Hematopoietic multipotent progenitor cell treated with erythropoietin and hydrocortisone succinate and interleukin-3 and kit ligand, for 8 days (in vitro differentiated cells): ENCODE measurements at regions not wholly inside any gene's neighbourhood (a gene's known extent, or its start where the extent isn't known, plus 50 kb on each side); places are given as distances from the start of the nearest gene placed in this dataset.

Source experiments
- DNase-seq: peaks from one replicate; pipeline ENCODE4 v3.0.0-alpha.2; 2015

- DNase-seq = no peak
Observed at GRCh38 chr4:12791536-12791935, 692.6 kb downstream of the RAB28 start.

GRCh38 chr4:12787261-12787660 lies 696.9 kb downstream of the RAB28 start:
- no peak for DNase-seq

GRCh38 chr4:12778706-12779105 lies 705.4 kb downstream of the RAB28 start:
- no peak for DNase-seq

GRCh38 chr4:12778191-12778590 lies 705.9 kb downstream of the RAB28 start:
- DNase-seq = no peak

- DNase-seq = no peak
Observed at GRCh38 chr4:12770351-12770750, 713.8 kb downstream of the RAB28 start.

- DNase-seq = no peak
Observed at GRCh38 chr4:12761694-12762093, 722.4 kb downstream of the RAB28 start.

- DNase-seq = no peak
Observed at GRCh38 chr4:12747154-12747553, 737.0 kb downstream of the RAB28 start.

GRCh38 chr4:12746221-12746620 lies 737.9 kb downstream of the RAB28 start:
- DNase-seq = no peak

GRCh38 chr4:12734586-12734985 lies 749.6 kb downstream of the RAB28 start:
- DNase-seq = no peak

- peak; percentile 31 for DNase-seq
Observed at GRCh38 chr4:12729384-12729783, 754.8 kb downstream of the RAB28 start.

- peak; percentile 26 for DNase-seq
Observed at GRCh38 chr4:12724510-12724909, 759.6 kb downstream of the RAB28 start.

- DNase-seq = no peak
Observed at GRCh38 chr4:12723849-12724447, 760.2 kb downstream of the RAB28 start.

GRCh38 chr4:12716896-12717295 lies 767.2 kb downstream of the RAB28 start:
- no peak for DNase-seq

- no peak for DNase-seq
Observed at GRCh38 chr4:12712648-12713339, 771.3 kb downstream of the RAB28 start.

- no peak for DNase-seq
Observed at GRCh38 chr4:12707381-12708175, 776.6 kb downstream of the RAB28 start.

GRCh38 chr4:12703036-12703435 lies 781.1 kb downstream of the RAB28 start:
- no peak for DNase-seq

- no peak for DNase-seq
Observed at GRCh38 chr4:12701384-12701783, 782.8 kb downstream of the RAB28 start.

- no peak for DNase-seq
Observed at GRCh38 chr4:12697970-12698369, 786.2 kb downstream of the RAB28 start.

GRCh38 chr4:12692815-12693214 lies 791.3 kb downstream of the RAB28 start:
- DNase-seq = no peak

GRCh38 chr4:12691168-12691567 lies 793.0 kb downstream of the RAB28 start:
- DNase-seq = no peak

- no peak for DNase-seq
Observed at GRCh38 chr4:12689457-12689856, 794.7 kb downstream of the RAB28 start.

GRCh38 chr4:12679217-12679616 lies 804.9 kb downstream of the RAB28 start:
- no peak for DNase-seq

GRCh38 chr4:12674184-12674583 lies 810.0 kb downstream of the RAB28 start:
- no peak for DNase-seq

GRCh38 chr4:12672303-12672702 lies 811.8 kb downstream of the RAB28 start:
- DNase-seq = no peak
